Gastroesophageal sphincter (tissue), 3 donors: ENCODE measurements at regions not wholly inside any gene's neighbourhood (a gene's known extent, or its start where the extent isn't known, plus 50 kb on each side); places are given as distances from the start of the nearest gene placed in this dataset.

Source experiments
- EP300 ChIP-seq: sonication (generic); formaldehyde crosslinking; IDR thresholded peaks from one replicate; pipeline ENCODE4 v1.6.1; 2017; ENCODE audit warnings: antibody characterized with exemption, mild to moderate bottlenecking
- POLR2A ChIP-seq, 2 donors: fragments of 450-650 bp; IDR thresholded peaks; one replicate each; pipeline ENCODE4 v1.6.1; 2017; ENCODE audit warnings: antibody characterized with exemption in 2 of 2, mild to moderate bottlenecking in 2 of 2, moderate library complexity in 1 of 2
- POLR2AphosphoS5 ChIP-seq: sonication (generic); formaldehyde crosslinking; IDR thresholded peaks from one replicate; pipeline ENCODE4 v1.6.1; 2017; ENCODE audit warnings: antibody characterized with exemption
- TF ChIP-seq, protein P1 (sequence below), 4 experiments: fragments of 200-600 bp in 2 of 4; fragments of 450-650 bp in 2 of 4; sonication (generic) in 1 of 4; IDR thresholded peaks; one replicate each; pipeline ENCODE4 v1.5.1; 2017 to 2019; ENCODE audit warnings: antibody characterized with exemption in 4 of 4, mild to moderate bottlenecking in 2 of 4, moderate library complexity in 2 of 4

DNA sequence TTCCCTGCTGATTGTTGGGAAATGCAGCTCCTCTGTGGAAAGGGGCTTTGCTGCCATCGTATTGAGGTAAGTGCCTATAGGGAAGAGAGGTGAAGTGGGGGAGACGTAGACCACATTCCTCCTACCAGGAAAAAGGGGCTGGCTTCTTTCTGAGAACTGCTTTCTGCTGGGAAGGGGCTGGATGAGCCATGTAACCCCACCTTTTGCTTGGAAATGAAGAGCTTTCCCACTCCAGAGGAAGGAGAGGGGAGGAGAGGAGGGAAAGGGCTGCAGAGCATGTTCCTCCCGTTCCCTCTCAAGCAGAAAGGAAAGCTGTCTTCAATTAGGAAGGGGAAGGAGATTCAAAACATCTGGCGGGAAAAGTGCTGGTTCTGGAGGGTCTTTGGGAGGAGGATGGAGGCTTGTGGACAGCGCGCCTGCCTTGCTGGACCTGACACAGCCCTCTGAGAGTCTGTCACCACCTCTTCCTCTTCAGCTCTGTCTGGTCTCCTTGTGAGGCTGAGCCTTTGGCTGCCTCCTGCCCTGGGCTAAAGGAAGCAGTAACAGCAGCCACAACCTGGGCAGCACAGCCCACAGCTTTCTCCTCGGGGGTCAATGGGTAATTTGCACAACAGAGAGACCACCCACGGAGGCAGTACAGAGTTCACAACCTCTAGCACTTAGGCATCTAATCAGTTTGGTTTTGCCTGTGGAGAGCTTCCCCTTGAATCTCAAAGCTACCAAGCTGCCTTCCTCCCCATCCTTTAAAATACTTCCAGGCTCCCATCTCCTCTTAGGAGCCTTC lies 410.0 kb upstream of the TNP1 start:
- TF ChIP-seq, protein P1, sequence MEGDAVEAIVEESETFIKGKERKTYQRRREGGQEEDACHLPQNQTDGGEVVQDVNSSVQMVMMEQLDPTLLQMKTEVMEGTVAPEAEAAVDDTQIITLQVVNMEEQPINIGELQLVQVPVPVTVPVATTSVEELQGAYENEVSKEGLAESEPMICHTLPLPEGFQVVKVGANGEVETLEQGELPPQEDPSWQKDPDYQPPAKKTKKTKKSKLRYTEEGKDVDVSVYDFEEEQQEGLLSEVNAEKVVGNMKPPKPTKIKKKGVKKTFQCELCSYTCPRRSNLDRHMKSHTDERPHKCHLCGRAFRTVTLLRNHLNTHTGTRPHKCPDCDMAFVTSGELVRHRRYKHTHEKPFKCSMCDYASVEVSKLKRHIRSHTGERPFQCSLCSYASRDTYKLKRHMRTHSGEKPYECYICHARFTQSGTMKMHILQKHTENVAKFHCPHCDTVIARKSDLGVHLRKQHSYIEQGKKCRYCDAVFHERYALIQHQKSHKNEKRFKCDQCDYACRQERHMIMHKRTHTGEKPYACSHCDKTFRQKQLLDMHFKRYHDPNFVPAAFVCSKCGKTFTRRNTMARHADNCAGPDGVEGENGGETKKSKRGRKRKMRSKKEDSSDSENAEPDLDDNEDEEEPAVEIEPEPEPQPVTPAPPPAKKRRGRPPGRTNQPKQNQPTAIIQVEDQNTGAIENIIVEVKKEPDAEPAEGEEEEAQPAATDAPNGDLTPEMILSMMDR (IDR thresholded peaks at IDR 0.05): no peak
- TF ChIP-seq POLR2A (IDR thresholded peaks at IDR 0.05): no peak
- TF ChIP-seq POLR2AphosphoS5: no peak
- TF ChIP-seq EP300: no peak
